ENCODE measurements at regions not wholly inside any gene's neighbourhood (a gene's known extent, or its start where the extent isn't known, plus 50 kb on each side); places are given as distances from the start of the nearest gene placed in this dataset.

DNA sequence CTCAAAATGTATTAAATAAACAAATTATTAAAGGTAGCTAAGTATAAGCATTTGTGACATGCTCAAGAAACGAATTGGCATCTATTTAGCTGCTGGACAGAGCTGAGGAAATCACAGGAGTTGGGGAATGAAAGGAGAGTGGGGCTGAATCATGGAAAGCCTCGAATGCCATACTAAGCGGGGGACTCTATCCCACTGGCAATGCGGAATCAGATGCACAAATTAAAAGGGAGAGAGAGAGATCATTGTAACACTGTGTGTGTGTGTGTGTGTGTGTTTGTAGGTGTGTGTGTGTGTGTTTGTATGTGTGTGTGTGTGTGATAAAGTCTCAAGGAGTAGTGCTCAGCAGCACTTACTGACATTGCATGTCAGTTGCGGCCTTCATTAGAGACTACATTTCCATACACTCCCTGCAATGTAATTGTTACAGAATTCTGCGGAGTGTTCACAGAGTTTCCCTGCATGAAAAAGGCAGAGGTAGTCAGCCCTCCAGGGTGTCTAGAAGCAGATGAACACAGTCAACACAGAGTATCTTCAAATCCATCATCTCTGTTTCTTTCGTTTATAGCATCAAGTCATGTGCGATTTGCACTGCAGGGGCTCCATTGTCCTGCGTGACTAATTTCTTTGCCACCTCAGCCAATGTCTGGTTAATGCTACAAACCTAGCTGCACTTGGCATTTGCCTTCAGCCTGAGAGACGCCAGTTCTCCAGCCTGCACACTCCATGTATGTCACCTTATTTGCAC lies 111.7 kb upstream of the CYRIA start:
- peaks cover 3% of the 10 kb centered on the region for H3K9me3 Mint-ChIP-seq
- H3K27me3 Mint-ChIP-seq (ENCODE audit: low read depth) = peaks cover 13% of the 10 kb centered on the region
- no peak overlapping the region for H3K27ac Mint-ChIP-seq
- TF ChIP-seq, protein P1, sequence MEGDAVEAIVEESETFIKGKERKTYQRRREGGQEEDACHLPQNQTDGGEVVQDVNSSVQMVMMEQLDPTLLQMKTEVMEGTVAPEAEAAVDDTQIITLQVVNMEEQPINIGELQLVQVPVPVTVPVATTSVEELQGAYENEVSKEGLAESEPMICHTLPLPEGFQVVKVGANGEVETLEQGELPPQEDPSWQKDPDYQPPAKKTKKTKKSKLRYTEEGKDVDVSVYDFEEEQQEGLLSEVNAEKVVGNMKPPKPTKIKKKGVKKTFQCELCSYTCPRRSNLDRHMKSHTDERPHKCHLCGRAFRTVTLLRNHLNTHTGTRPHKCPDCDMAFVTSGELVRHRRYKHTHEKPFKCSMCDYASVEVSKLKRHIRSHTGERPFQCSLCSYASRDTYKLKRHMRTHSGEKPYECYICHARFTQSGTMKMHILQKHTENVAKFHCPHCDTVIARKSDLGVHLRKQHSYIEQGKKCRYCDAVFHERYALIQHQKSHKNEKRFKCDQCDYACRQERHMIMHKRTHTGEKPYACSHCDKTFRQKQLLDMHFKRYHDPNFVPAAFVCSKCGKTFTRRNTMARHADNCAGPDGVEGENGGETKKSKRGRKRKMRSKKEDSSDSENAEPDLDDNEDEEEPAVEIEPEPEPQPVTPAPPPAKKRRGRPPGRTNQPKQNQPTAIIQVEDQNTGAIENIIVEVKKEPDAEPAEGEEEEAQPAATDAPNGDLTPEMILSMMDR (IDR thresholded peaks at IDR 0.05; ENCODE audit: unreplicated experiment in 3 of 3) = no peak
- no peaks in the 10 kb centered on the region for H3K36me3 Mint-ChIP-seq (ENCODE audit: low read depth)
- no peak overlapping the region for H3K4me3 Mint-ChIP-seq
- H3K4me1 Mint-ChIP-seq = peaks cover 11% of the 10 kb centered on the region

DNA sequence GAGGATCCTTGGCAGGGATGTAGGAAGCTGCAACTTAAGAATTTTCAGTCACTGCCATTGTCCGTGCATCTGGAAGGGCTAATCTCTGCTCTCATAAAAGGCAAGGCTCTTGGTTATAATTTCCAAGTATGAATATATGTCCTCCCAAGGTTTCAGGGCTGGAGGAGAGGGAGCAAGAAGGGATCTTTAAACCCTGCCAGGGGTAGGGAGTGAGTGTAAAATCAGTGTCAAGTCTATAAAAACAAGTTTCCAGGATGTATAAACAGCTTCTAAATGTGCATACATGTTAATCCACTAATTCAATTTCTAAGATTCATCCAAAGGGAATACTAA lies 110.2 kb upstream of the CYRIA start:
- H3K36me3 Mint-ChIP-seq (ENCODE audit: low read depth) = no peaks in the 10 kb centered on the region
- H3K27ac Mint-ChIP-seq = no peak overlapping the region
- peaks cover 3% of the 10 kb centered on the region for H3K9me3 Mint-ChIP-seq
- H3K4me1 Mint-ChIP-seq = peaks cover 11% of the 10 kb centered on the region
- H3K4me3 Mint-ChIP-seq = no peak overlapping the region
- peaks cover 19% of the 10 kb centered on the region for H3K27me3 Mint-ChIP-seq (ENCODE audit: low read depth)
- TF ChIP-seq, protein P1 (IDR thresholded peaks at IDR 0.05; ENCODE audit: unreplicated experiment in 3 of 3) = no peak

DNA sequence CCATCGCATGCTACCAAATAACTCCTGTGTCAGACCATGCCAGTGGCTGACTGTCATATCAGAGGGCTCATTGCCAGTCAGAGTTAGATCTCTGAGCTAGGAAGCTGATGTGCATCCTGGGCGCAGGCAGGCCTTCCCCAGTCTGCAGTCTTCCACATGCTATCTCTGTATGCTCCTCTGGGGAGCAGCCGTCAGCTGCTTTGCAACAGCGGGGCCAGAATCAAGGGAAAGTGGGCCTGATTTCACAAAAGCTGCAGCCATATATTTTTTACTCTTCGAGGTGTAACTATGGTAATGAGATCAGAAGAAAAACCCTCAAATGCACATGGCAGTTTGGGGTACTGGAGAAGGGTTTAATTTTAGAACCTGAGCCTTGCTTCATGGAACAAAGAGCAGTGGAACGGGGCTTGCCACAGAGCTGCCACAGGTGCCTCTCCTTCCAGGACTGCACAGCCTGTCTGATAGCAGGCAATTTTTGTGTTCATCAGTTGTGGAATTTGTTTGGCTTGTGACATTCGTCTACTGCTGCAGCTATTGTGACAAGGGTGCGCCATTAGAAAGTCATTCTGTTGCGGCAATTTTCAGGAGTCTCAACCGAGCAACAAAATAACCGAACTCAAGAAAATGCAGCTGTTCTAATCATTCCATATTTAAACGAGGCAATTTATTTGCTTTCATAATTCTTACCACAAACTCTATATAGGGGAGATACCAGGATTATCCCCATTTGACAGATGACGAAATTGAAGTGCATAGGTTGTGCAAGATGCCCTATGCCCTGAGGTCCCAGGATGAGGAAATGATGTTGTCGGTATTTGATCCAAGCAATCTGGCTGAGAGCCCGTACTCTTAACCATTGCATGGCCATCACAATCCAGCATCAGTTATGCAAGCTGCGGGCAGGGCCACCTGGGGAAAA lies 109.6 kb upstream of the CYRIA start:
- H3K27ac Mint-ChIP-seq = peak overlapping the region in 1 of 3 experiments; percentile 10
- TF ChIP-seq, protein P1 (IDR thresholded peaks at IDR 0.05; ENCODE audit: unreplicated experiment in 3 of 3) = peak; percentile 40 to 60 (median 47)
- H3K4me1 Mint-ChIP-seq = peaks cover 11% of the 10 kb centered on the region
- H3K4me3 Mint-ChIP-seq = no peak overlapping the region
- H3K36me3 Mint-ChIP-seq (ENCODE audit: low read depth) = no peaks in the 10 kb centered on the region
- peaks cover 21% of the 10 kb centered on the region for H3K27me3 Mint-ChIP-seq (ENCODE audit: low read depth)
- H3K9me3 Mint-ChIP-seq = no peaks in the 10 kb centered on the region

DNA sequence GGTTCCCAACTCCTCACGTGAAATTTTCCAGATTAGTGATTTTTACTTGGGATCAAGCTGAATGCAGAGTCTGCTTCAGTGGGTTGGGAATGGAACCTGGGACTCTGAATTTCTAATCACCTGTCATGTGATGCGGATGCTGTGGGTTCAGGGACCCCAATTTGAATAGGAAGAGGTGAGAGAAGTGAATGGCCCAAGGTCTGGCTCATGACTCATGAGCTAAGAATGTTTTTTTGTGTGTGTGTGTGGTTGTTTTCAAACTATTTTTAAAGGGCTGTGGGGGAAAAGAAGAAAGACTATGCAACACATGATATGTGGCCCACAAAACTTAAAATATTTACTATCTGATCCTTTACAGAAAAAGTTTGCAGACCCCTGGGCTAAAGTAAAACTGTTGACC lies 108.5 kb upstream of the CYRIA start:
- no peak overlapping the region for H3K27ac Mint-ChIP-seq
- H3K4me1 Mint-ChIP-seq = peaks cover 11% of the 10 kb centered on the region
- TF ChIP-seq, protein P1 (IDR thresholded peaks at IDR 0.05; ENCODE audit: unreplicated experiment in 3 of 3) = no peak
- H3K27me3 Mint-ChIP-seq (ENCODE audit: low read depth) = peaks cover 18% of the 10 kb centered on the region
- H3K9me3 Mint-ChIP-seq = no peaks in the 10 kb centered on the region
- H3K36me3 Mint-ChIP-seq (ENCODE audit: low read depth) = no peaks in the 10 kb centered on the region
- H3K4me3 Mint-ChIP-seq = no peak overlapping the region

DNA sequence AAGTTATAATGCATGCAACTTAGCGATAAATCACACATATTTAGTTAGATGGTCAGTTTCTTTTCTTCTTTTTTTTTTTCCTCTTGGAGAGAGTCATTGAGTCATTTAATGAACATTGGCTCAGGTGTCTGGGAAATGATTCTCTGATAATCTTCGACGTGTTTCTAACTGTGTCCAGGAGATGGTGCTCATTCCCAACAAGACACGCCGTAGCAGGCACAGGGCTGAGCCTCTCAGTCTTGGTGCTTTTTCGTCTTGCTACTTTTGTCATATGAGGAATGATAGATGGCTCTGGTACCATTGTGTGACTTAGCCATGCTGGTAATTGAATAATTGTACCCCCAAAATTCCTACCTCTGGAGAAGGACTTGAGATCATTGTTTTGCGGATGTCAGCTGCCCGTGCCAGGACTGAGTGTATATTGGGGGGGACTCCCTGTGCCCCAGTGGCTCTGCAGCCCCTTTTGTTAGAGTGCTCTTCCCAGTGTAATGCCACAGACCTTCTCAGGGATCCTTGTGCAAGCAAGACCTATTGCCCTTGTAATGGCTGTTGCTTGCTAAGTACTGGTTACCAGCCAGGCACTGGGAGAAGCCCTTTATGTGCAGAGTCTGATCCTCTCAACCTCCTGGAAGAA lies 107.6 kb upstream of the CYRIA start:
- Mint-ChIP-seq H3K36me3 (ENCODE audit: low read depth) (no peaks in the 10 kb centered on the region), H3K4me3 (no peak overlapping the region), H3K4me1 (peaks cover 11% of the 10 kb centered on the region), H3K9me3 (no peaks in the 10 kb centered on the region), H3K27ac (peak overlapping the region in 1 of 3 experiments; percentile 17), H3K27me3 (ENCODE audit: low read depth) (peaks cover 15% of the 10 kb centered on the region)
- TF ChIP-seq, protein P1 (IDR thresholded peaks at IDR 0.05; ENCODE audit: unreplicated experiment in 3 of 3) = peak; percentile 81 to 84 (median 84)
